A549 (cell line): ENCODE measurements at regions not wholly inside any gene's neighbourhood (a gene's known extent, or its start where the extent isn't known, plus 50 kb on each side); places are given as distances from the start of the nearest gene placed in this dataset.

Experiments used
- CTCF ChIP-seq: fragments of >200 bp; sonication (Bioruptor Twin); formaldehyde crosslinking; IDR thresholded peaks from 3 replicates; pipeline ENCODE4 v1.5.1; 2016
- FOSB ChIP-seq: fragments of 250-450 bp; sonication (Bioruptor Pico); IDR thresholded peaks from 2 replicates; pipeline ENCODE4 v1.5.0; 2020; ENCODE audit warnings: mild to moderate bottlenecking, moderate library complexity
- JUNB ChIP-seq: fragments of >200 bp; sonication (Bioruptor Twin); formaldehyde crosslinking; IDR thresholded peaks from 2 replicates; pipeline ENCODE4 v1.6.1; 2016
- POLR2A ChIP-seq: IDR thresholded peaks from 2 replicates; pipeline ENCODE4 v1.6.1; 2012; ENCODE audit warnings: mild to moderate bottlenecking, low read length
- REST ChIP-seq: fragments of 200-600 bp; sonication (generic); IDR thresholded peaks from 2 replicates; pipeline ENCODE4 v1.6.1; 2016; ENCODE audit warnings: antibody characterized with exemption, mild to moderate bottlenecking, moderate library complexity
- SMC3 ChIP-seq: fragments of >200 bp; sonication (Bioruptor Twin); formaldehyde crosslinking; IDR thresholded peaks from 3 replicates; pipeline ENCODE4 v1.6.1; 2018; ENCODE audit warnings: inconsistent platforms
- USF2 ChIP-seq: fragments of 450-650 bp; IDR thresholded peaks from 2 replicates; pipeline ENCODE4 v1.6.1; 2014; ENCODE audit warnings: antibody characterized with exemption

GRCh38 chr2:146246002-146246735 lies 1598.7 kb upstream of the ACVR2A start:
- TF ChIP-seq CTCF, result no peak
- TF ChIP-seq USF2, result no peak
- TF ChIP-seq REST, result no peak
- TF ChIP-seq POLR2A, result no peak
- TF ChIP-seq JUNB, result no peak
- no peak for TF ChIP-seq FOSB (CRISPR knock-in tag)
- no peak for TF ChIP-seq SMC3
